Upper lobe of right lung (tissue), 1 donor: ENCODE measurements at regions not wholly inside any gene's neighbourhood (a gene's known extent, or its start where the extent isn't known, plus 50 kb on each side); places are given as distances from the start of the nearest gene placed in this dataset.
A peak's percentile ranks its signal among the peaks of the same experiment; 100 is the strongest.

Experiments
- ATAC-seq: fragments of 200-7000 bp; cut with Tn5 transposase; one replicate; pipeline ENCODE4 v1.9.1; 2020; ENCODE audit warnings: mild to moderate bottlenecking, moderate library complexity
- DNase-seq: peaks from one replicate; pipeline ENCODE4 v3.0.0-alpha.2; 2020
- H3K27ac ChIP-seq: fragments of 200-600 bp; one replicate; pipeline ENCODE4 v1.8.0; 2022
- H3K27me3 ChIP-seq: fragments of 200-600 bp; one replicate; pipeline ENCODE4 v1.8.0; 2022; ENCODE audit warnings: mild to moderate bottlenecking
- H3K36me3 ChIP-seq: fragments of 200-600 bp; one replicate; pipeline ENCODE4 v1.8.0; 2022
- H3K4me1 ChIP-seq: fragments of 200-600 bp; one replicate; pipeline ENCODE4 v1.8.0; 2022
- H3K4me3 ChIP-seq: fragments of 200-600 bp; one replicate; pipeline ENCODE4 v1.8.0; 2022; ENCODE audit warnings: mild to moderate bottlenecking
- H3K9me3 ChIP-seq: fragments of 200-600 bp; one replicate; pipeline ENCODE4 v1.8.0; 2022
- intact Hi-C: fragments of 100-400 bp; cut with DNase I; formaldehyde crosslinking; loops from one replicate; pipeline ENCODE4 v1.11.0; 2022
- TF ChIP-seq, protein P1 (sequence below): fragments of 200-600 bp; IDR thresholded peaks from one replicate; pipeline ENCODE4 v1.8.0; 2022; ENCODE audit warnings: antibody characterized with exemption
- donor health status: DM: no; HTN: yes; CAD: no; lungs with severe emphysema.

GRCh38 chr1:188941986-188942385 lies 1535.7 kb downstream of the BRINP3 start:
- ATAC-seq: no peak
- DNase-seq: no peak

DNA sequence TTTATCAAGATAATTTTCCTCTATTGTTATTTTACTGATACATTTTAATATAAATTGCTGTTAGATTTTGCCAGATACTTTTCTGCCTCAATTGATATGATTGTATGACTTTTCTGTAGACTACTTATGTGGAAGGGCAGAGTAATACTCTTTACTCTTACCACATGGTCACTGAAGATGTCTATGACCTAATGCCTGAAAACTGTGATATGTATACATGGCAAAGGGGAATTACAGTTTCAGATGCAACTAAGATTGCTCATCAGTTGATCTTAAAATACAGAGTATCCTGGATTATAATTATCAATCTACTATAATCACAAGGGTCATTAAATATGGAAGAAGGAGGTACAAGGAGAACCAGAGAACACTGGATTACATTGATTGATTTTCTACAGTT lies 1528.0 kb downstream of the BRINP3 start:
- no peaks in the 10 kb centered on the region for H3K27me3 ChIP-seq
- ATAC-seq: no peak
- TF ChIP-seq, protein P1, sequence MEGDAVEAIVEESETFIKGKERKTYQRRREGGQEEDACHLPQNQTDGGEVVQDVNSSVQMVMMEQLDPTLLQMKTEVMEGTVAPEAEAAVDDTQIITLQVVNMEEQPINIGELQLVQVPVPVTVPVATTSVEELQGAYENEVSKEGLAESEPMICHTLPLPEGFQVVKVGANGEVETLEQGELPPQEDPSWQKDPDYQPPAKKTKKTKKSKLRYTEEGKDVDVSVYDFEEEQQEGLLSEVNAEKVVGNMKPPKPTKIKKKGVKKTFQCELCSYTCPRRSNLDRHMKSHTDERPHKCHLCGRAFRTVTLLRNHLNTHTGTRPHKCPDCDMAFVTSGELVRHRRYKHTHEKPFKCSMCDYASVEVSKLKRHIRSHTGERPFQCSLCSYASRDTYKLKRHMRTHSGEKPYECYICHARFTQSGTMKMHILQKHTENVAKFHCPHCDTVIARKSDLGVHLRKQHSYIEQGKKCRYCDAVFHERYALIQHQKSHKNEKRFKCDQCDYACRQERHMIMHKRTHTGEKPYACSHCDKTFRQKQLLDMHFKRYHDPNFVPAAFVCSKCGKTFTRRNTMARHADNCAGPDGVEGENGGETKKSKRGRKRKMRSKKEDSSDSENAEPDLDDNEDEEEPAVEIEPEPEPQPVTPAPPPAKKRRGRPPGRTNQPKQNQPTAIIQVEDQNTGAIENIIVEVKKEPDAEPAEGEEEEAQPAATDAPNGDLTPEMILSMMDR: no peak
- no peak overlapping the region for H3K27ac ChIP-seq
- no peaks in the 10 kb centered on the region for H3K9me3 ChIP-seq
- no peaks in the 10 kb centered on the region for H3K4me1 ChIP-seq
- H3K4me3 ChIP-seq: no peak overlapping the region
- intact Hi-C loops: no loop called here
- DNase-seq: no peak
- no peaks in the 10 kb centered on the region for H3K36me3 ChIP-seq

More at GRCh38 chr1:188941986-188942385, 1535.7 kb downstream of the BRINP3 start:
- Histone ChIP-seq H3K36me3 (no peaks in the 10 kb centered on the region), H3K4me3 (no peak overlapping the region), H3K9me3 (no peaks in the 10 kb centered on the region), H3K4me1 (no peaks in the 10 kb centered on the region), H3K27me3 (no peaks in the 10 kb centered on the region), H3K27ac (no peak overlapping the region)
- intact Hi-C loops: no loop called here
- TF ChIP-seq, protein P1: no peak

GRCh38 chr1:188958461-188959115 lies 1519.1 kb downstream of the BRINP3 start:
- TF ChIP-seq, protein P1: no peak
- no peaks in the 10 kb centered on the region for H3K36me3 ChIP-seq
- H3K4me1 ChIP-seq: no peaks in the 10 kb centered on the region
- ATAC-seq: no peak
- H3K27ac ChIP-seq: no peak overlapping the region
- no peaks in the 10 kb centered on the region for H3K9me3 ChIP-seq
- intact Hi-C loops: no loop called here
- no peak for DNase-seq
- H3K27me3 ChIP-seq: no peaks in the 10 kb centered on the region
- no peak overlapping the region for H3K4me3 ChIP-seq

- no peaks in the 10 kb centered on the region for H3K9me3 ChIP-seq
- H3K4me1 ChIP-seq: no peaks in the 10 kb centered on the region
- DNase-seq: peak; percentile 33
- no peaks in the 10 kb centered on the region for H3K36me3 ChIP-seq
- no peak for ATAC-seq
- H3K27me3 ChIP-seq: no peaks in the 10 kb centered on the region
- intact Hi-C loops: no loop called here
- no peak overlapping the region for H3K4me3 ChIP-seq
- no peak overlapping the region for H3K27ac ChIP-seq
- TF ChIP-seq, protein P1: no peak
Measured at GRCh38 chr1:188986745-188987417, 1490.8 kb downstream of the BRINP3 start.

- Histone ChIP-seq H3K36me3 (no peaks in the 10 kb centered on the region), H3K9me3 (no peaks in the 10 kb centered on the region), H3K27ac (no peak overlapping the region), H3K27me3 (no peaks in the 10 kb centered on the region), H3K4me3 (no peak overlapping the region), H3K4me1 (no peaks in the 10 kb centered on the region)
- intact Hi-C loops: no loop called here
- DNase-seq: no peak
- TF ChIP-seq, protein P1: no peak
- ATAC-seq: no peak
Measured at GRCh38 chr1:188988589-188988988, 1489.1 kb downstream of the BRINP3 start.
